ENCODE measurements at regions not wholly inside any gene's neighbourhood (a gene's known extent, or its start where the extent isn't known, plus 50 kb on each side); places are given as distances from the start of the nearest gene placed in this dataset.

DNA sequence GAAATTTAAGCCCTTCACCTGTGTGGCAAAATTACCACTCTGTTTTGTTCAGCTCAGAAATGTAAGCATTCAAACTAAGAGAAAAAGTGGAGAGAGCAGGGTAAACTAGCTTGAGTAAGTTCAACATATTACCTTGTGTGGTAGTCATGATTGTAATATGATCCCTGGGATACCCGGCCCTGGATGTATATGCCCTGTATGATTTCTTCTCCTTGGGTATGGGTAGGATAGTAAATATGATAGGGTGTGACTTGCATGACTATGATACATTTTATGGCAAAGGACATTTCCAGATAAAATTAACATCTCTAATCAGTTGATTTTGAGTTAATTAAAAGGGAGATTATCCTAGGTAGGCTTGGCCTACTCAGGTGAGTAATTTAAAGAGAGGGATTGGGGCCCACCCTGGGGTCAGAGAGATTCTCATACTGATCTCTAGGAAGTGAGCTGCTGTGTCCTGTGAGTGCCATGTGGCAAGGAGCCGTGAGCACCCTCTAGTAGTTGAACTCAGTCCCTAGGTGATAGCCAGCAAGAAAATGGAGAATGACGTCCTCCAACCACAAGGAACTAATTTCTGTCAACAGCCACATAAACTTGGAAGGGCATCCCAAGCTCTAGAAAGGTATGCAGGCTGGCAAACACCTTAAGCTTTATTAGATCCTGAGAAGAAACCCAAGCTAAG, 62.2 kb upstream of the ANXA1 start:
- TF ChIP-seq POLR2AphosphoS5 (IDR thresholded peaks at IDR 0.05; ENCODE audit: low read depth, low read length) (no peak), POLR2A (IDR thresholded peaks at IDR 0.05; ENCODE audit: low read depth, low read length) (no peak), TAF1 (IDR thresholded peaks at IDR 0.05; ENCODE audit: low read depth, low read length) (no peak)
